GM12878 (cell line): ENCODE measurements at regions not wholly inside any gene's neighbourhood (a gene's known extent, or its start where the extent isn't known, plus 50 kb on each side); places are given as distances from the start of the nearest gene placed in this dataset.

Experiments
- BCL11A ChIP-seq: IDR thresholded peaks from 2 replicates; pipeline ENCODE4 v1.6.1; 2011; ENCODE audit warnings: low read depth, low read length
- CBX3 ChIP-seq: fragments of 200-600 bp; sonication (generic); IDR thresholded peaks from 2 replicates; pipeline ENCODE4 v1.6.1; 2016; ENCODE audit warnings: low read depth, borderline replicate concordance
- ETV6 ChIP-seq, 2 experiments: fragments of 450-650 bp in 1 of 2; IDR thresholded peaks in 1 of 2; conservative IDR thresholded peaks in 1 of 2; 2 replicates each; pipeline ENCODE4 v1.6.1; 2014; ENCODE audit warnings: antibody characterized with exemption in 1 of 2, borderline replicate concordance in 1 of 2, low read depth in 1 of 2, mild to moderate bottlenecking in 1 of 2, moderate library complexity in 1 of 2
- NKRF ChIP-seq: fragments of 450-650 bp; conservative IDR thresholded peaks from 2 replicates; pipeline ENCODE4 v1.6.1; 2017; ENCODE audit warnings: mild to moderate bottlenecking, moderate library complexity
- POLR2AphosphoS2 ChIP-seq: IDR thresholded peaks from 2 replicates; pipeline ENCODE4 v1.6.1; 2011; ENCODE audit warnings: low read depth, mild to moderate bottlenecking, low read length, improper control_type of control experiment, moderate library complexity
- PRDM15 ChIP-seq: fragments of 450-650 bp; formaldehyde crosslinking; IDR thresholded peaks from 2 replicates; pipeline ENCODE4 v1.4.0; 2020; ENCODE audit warnings: mild to moderate bottlenecking, moderate library complexity
- RELB ChIP-seq: fragments of 450-650 bp; IDR thresholded peaks from 2 replicates; pipeline ENCODE4 v1.6.1; 2017; ENCODE audit warnings: low read depth, mild to moderate bottlenecking, moderate library complexity
- ZZZ3 ChIP-seq: IDR thresholded peaks from 2 replicates; pipeline ENCODE4 v1.6.1; 2011; ENCODE audit warnings: low read depth; ENCODE audit not compliant: control insufficient read depth, insufficient read length

- TF ChIP-seq PRDM15 (CRISPR knock-in tag) = no peak
- no peak for TF ChIP-seq POLR2AphosphoS2
- TF ChIP-seq NKRF = no peak
- no peak for TF ChIP-seq CBX3
- TF ChIP-seq ZZZ3 = no peak
- no peak for TF ChIP-seq ETV6 (conservative IDR thresholded peaks at IDR 0.05 in 1 of 2, IDR thresholded peaks at IDR 0.05 in 1 of 2; ENCODE audit: borderline replicate concordance in 1 of 2, low read depth in 1 of 2)
- no peak for TF ChIP-seq BCL11A
- no peak for TF ChIP-seq RELB
These were observed 73.5 kb downstream of the CRPPA start (continued) for GRCh38 chr7:16347827-16348192.
